Right renal cortex interstitium (tissue), 3 donors: ENCODE measurements at regions not wholly inside any gene's neighbourhood (a gene's known extent, or its start where the extent isn't known, plus 50 kb on each side); places are given as distances from the start of the nearest gene placed in this dataset.
A peak's percentile ranks its signal among the peaks of the same experiment; 100 is the strongest.

ENCODE experiments used
- DNase-seq, 3 donors: peaks; one replicate each; pipeline ENCODE4 v3.0.0-alpha.2; 2013; ENCODE audit warnings: low read depth in 3 of 3, low spot score in 2 of 3

DNA sequence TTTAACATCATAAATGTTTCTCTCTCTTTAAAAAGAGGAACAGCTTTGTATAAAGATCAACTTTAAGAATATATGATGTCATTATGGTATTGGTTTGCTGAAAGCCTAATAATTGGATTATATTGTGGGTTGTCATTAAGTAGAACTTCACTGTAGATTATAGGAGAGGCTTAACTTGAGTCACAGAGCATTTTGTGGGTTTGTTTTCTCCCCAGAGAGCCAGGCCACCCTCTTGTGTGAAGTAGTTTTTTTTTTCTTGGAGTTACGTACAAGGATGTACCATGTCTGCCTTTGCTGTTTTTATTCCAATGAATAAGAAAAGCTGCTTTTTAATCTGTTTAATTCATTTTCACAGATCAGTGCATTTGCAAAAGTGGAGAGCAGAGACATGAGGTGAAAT lies 354.8 kb upstream of the TBL1XR1 start:
- DNase-seq, result no peak

DNA sequence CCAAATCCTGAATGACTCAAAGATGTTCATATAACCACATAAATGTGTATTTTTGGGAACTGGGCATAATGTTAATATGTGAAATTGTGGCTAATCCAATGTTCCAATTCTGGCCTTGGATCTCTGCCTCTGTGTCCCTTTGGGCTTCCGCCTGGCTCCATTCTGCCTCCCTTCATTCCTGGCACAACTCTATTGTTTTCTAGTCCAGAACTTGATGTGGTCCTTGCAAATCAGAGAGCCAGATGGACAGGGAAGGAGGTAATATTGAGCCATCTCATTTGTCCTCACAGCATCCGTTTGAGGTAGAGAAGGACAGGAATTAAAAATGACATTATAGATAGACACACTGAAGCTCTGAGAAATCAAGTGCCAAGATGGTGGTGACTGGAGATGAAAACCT lies 355.7 kb upstream of the TBL1XR1 start:
- DNase-seq, result no peak

DNA sequence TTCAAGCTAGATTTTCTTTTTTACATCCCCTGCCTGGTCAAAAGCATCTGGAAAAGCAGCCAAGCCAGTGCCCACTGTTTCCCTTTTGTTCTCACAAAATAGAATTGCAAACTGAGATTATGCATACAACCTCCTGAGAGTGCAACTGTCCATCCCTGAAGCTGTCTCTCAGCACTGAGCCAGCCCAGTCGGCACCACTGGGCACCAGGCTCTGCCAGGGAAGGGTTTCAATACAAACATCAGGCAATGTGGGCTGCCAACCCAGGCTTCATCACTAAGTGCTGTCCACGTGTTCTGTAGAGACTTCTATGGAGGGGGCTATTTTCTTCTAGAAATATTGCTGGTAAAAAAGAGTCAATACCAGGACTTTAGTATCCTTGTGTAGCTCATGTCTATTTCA lies 356.3 kb upstream of the TBL1XR1 start:
- DNase-seq, result no peak

DNA sequence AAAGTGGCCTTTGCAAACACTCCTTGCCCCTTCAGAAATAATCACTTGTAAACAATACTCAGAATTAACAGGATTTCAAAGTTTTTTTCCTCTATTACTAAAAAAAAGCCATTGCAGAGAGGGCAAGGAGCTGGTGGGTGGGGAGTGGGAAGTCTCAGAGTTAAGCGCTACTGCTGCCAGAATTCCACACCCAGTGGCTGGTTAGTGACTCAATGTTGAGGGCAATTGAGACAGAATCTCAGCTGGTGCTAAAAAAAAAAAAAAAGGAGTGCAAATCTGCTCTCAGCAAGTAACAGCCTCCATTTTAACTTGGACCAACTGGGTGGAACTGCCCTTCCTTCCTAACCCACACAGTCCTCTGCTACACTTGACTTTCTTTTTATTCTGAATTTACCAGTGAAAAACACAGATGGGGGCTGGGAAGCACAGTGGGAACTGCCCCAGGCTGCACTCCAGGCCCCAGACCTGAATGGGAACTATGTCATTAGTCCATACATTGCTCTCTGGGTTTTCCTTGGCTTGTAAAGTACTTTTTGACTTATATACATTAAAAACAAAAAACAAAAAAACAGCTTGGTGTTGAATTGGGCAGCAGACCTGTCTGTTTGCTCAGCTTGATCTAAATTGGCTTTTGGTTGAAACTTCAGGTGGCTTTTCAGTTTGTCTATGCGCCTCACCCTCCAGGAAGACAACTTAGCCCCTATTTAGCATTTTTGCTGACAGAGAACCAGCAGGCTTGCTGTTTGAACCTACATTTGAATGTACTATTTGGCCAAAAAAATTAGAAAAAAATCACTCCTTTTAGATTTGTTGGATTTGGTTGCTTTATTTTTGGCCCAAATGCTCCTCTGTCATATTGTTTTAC lies 357.8 kb upstream of the TBL1XR1 start:
- no peak for DNase-seq

DNA sequence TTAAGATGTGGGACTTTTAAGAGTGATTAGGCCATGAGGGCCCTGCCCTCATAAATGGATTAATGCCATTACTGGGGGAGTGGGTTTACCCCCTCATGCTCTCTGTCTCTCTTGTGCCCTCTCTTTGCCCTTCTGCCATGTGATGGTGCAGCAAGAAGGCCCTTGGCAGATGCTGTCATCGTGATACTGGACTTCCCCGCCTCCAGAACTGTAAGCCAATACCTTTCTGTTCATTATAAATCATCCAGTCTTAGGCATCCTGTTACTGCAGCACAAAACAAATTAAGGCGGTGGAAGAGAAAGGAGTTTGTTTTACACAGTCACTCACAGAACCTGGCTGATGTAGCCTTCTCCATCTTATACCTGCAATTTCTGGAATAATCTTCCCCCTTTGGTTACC lies 360.3 kb upstream of the TBL1XR1 start:
- DNase-seq, result peak in 1 of 3 donors; percentile 38

DNA sequence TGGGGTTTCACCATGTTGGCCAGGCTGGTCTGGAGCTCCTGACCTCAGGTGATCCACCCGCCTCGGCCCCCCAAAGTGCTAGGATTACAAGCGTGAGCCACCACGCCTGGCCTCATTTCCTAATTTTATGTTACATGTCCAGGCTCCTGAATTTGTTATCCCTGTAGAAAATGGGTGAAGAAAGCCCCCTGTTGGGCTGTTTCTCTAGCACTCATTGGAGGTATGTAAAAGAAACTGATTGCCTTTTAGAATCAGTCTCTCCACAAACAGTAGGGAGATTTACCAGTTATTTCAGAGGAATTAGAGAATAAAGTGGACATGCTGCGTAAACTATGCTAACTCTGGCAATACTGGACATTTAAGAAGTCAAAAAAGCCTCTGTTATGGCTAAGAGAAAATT lies 364.1 kb upstream of the TBL1XR1 start:
- no peak for DNase-seq

DNA sequence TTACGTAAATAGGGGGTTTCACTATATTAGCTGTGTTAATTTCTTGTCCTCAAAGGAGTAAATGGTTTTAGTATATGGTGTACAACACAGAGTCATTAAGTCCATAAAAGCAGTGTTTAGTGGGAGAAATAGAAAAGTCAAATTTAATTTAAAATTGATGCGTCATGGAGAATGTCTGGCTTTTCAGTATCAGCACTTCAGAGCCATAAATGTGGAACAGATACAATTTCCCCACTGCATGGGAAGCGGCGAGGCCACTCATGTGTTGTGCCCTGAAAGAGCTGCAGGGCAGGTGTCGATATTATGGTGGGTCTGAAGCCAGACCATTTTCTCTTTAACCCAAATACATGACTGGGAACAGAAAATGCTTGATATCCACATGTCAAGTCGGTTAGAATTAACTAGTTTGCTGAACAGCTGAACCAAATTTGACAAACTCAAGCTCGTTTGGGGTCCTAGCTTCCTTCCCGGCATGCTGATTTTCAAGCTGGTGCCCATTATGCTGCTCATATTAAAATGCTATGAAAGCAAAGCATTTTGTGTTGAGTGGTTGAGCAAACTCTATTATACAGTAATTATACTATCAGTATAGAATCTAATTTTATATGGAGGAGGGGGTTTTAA lies 364.6 kb upstream of the TBL1XR1 start:
- DNase-seq, result no peak

DNA sequence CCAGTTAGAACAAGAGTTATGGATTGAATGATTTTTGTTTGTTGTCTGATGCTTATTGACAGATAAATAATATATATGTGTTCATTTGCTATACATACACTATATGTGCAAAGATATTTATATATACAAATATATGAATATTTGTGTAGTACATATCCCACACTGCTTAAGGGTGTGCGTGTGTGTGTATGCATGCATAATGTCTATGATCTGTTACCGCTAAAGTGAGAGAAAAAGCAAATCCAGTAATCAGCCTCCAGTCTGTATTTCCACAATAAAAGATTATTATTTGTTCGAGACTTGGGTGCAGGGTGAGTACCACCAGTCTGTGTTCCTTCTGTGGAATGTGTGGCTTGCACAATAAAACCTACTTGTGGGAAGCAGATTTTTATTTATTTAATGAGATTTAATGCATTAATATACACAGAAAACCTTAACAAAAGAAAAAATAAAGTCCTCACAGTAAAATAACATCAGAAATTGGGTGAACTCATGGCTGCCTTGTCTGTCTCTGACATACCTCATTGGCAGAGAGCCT lies 366.0 kb upstream of the TBL1XR1 start:
- DNase-seq, result no peak

DNA sequence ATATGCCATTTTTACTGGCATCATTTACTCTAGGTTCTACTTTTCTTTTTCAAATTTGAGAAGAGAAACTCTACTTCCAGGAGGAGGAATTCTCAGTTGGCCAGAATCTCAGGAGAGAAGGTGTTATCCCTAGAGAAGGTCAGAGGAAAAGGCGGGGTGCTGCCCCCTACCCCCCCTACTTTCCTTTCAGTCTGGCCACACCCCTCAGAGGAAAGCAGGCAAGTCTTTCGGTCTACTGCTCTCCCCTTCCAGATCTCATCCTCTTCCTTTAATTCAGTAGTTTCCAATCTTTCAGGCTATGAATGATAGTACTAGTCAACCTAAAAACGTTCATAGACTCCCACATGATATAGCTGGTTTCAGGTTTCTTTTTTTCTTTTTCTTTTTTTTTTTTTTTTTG lies 366.5 kb upstream of the TBL1XR1 start:
- no peak for DNase-seq

DNA sequence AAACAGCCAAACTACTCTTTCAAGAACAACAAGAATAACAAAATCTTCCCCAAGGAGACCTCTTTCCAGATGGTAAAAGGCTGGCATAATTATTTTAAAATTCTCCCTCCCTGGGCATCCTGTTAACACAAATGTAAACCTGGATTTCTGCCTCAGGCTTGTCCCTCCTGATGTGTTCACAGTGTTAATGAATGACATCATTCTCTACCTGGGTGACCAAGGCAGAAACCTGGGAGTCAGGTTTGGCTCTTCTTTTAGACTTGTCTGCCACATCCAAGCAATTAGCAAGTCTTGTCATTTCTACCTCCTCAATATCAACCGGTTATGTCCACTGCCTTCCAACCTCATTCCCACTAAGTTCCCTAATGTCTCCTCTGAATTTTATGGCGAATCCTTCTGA lies 368.7 kb upstream of the TBL1XR1 start:
- DNase-seq, result no peak

DNA sequence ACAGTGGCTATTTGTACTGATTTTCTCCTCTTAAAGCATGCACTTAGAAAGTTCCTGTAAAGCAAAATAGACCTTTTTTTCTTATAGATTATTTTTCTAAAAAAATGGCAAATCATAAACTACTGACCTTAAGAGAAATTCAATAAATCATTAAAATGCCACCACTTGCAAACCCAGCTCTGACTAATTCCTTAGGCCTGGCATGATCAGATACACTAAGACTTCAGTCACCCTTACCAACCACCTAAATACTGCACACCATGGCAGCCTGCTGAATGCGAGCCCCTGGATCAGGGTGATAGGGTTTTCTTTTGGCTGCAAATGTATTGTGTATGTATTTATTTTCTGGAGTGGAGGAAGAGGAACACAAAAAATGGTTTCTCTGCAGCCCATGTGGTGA lies 370.6 kb upstream of the TBL1XR1 start:
- no peak for DNase-seq

DNA sequence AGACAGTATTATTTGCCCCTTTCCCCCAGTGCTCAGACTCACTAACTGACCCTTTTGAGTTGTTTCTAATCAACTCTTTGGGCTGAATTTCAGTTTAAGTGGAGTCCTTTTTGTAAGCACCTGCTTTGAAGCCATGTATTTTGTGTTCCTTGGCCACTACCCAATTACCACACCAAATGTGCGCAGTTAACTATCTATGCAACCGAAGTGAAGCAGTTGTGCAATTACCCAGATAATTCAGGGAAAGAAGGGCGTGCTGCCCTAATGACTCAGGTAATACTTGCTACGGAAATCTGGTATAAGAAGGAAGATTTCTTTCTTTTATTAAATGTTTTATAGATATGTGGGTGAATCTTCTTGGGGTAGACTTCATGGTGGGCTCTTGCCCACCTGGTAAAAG lies 371.9 kb upstream of the TBL1XR1 start:
- DNase-seq, result no peak

DNA sequence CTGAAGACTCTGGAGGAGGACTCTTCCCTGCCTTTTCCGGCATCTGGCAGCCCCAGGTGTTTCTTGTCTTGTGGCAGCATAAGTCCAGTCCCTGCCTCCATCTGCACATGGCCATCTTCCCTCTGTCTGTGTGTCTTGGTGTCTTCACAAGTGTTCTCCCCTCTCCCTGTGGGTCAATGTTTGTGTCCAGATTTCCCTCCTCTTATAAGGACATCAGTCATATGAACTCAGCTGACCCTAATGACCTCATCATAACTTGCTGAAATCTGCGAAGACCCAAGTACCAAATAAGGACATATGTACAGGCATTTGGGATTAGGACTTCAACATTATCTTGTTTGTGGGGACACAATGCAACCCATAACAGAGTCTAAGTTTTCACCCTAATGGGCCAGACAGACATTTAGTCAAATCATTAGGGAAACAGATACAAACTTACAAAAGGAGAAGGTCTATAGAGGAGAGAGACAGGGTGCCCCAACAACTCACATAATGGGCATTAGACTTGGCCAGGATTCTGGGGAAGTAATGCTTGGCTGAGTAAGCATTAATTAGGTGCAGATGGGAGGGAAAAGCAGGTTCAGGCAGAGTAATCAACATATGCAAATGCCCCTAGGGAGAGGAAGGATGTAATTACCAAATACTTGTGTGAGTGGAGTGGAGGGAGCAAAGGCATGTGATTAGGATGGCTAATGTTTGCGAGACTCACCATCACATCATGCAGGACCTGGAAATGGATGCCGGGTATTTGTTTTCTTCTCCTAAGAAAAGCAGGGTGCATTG lies 372.8 kb upstream of the TBL1XR1 start:
- DNase-seq, result no peak

DNA sequence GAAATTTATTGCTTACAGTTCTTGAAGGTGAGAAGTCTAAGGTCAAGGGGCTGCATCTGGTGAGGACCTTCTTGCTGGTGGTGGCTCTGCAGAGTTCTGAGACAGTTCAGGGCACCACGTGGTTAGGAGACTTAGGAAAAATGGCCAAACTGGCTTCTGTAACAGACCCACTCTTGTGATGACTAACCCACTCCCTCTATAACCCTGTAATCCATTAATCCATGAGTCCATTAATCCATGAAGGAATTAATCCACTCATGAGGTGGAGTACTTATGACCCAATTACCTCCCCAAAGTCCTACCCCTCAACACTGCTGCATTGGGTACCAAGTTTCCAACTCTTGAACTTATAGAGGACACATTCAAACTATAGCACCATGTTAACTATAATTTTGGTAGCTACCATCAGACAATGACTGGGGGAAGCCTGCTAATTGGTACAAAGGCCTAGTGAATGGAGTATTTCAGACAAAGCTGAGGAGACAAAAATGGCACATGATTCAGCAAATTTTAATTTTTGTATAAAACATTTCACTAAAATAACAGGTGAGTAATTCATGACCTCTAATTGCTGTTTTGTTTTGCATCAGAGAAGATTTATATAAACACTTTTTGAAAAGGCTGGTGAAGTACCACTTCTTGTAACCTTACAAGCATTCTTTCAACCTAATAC lies 374.1 kb upstream of the TBL1XR1 start:
- DNase-seq, result no peak

DNA sequence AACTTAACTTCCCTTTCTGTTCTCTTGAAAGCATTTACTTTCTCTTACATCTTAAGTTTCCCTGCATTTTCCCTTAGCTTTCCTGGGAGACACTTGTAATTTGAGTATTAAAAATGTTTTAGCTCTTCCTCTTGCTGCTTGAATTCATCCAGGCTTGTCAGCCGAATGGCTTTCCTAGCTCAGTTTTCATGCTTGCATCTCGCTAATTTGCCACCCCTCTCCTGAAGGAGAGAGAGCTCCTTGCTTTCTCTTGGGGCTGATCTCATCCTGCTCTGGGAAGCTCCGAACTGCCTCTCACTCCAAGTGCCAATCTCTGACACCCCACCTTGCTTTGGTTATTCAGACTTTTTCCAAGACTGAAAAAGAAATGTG lies 374.6 kb upstream of the TBL1XR1 start:
- peak in 1 of 3 donors; percentile 40 for DNase-seq

DNA sequence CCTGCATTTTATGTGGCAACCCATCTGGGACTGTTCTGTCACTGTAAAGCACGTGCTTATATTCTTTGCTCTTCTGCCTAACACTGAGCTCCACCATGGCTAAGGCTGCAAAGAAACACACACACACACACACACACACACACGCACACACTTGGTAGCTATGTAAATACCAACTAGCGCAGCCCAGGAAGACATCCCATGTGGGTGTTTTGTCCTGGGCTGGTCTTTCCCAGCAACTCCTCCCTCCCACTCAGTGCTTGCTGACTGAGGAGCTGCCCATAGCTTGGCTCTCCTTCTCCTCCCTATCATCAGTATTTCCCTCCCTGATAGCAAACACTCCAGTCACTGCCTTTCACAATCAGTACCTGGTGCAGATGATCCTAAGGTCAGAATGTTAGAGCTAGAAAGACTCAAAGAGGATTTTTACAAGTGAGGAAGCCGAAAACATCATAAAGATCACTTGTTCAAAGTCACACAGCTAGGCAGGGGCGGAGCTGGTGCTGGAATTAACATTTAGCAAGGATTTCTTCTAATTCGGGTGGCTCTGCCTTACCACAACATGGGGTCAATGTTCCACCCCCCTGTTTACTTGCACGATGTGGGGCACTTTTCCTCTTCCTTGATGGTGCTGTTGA lies 377.1 kb upstream of the TBL1XR1 start:
- DNase-seq, result peak in 1 of 3 donors; percentile 54

DNA sequence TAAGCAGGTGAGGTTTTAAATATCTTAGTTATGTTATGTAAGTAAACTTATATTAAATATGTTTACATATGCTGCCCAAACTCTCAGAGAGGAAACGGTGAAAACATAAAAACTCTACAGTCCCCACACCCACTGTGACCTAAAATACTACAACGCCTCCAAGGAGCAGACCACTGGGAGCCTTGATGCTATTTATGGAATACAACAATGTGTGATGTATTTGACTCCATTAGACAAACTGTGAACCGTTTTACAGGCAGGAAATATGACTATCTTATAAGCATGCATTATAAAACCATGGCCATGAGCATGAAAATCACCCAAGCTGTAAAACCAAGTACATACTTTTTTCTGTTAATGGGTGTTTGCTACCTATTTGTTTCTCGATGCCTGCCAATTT lies 379.5 kb upstream of the TBL1XR1 start:
- no peak for DNase-seq

DNA sequence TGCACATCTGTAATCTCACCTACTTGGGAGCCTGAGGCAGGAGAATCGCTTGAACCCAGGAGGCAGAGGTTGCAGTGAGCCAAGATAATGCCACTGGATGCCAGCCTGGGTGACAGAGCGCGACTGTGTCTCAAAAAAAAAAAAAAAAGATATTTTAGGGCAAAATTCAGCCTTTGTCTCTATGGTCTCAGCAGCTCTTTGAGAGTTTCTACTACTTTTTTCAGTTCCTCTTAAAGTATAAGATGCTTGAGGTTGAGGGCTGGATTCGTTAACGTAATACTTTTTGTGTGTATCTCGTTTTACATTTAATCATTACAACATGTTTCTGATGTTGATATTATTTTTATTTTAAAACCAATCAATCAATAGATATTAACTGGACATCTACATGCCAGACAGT lies 381.2 kb upstream of the TBL1XR1 start:
- DNase-seq, result no peak

DNA sequence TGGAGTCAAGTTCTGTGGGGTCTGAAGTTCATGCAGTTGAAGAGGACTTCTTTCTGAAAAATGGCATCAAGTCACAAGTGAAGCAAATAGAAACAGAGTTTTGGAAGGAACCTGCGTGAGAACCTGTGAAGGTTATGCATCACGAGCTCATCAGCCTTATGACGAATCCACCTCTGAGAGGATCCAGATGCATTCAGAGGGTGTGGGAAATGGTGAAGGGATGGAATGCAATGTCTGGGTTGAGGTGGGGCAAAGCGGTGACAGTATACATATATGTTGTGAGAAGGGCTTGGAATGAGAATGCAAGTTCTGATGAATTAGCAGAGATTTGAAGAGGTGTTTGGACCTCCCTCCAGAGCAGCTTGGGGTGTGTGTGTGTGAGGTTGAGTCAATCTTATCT lies 382.1 kb upstream of the TBL1XR1 start:
- no peak for DNase-seq

DNA sequence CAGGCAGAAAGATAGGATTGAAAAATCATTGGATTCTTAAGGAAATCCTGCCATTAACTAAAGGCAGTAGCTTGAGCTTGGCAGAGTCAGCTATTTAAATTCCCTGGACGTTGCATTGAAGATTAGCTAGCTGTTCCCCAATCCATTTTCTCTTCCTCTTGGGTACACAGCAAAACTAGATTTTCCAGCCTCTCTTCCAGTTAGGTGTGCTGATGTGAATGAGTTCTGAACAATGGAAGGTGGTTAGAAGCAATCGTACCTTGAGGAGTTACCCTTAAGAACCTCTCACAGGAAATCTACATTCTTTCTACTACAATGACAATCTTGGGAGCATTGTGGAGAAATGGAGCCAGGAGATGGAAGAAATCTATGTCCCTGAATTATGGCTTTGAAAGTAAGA lies 383.2 kb upstream of the TBL1XR1 start:
- DNase-seq, result no peak
